SK-N-MC (cell line): ENCODE measurements at regions not wholly inside any gene's neighbourhood (a gene's known extent, or its start where the extent isn't known, plus 50 kb on each side); places are given as distances from the start of the nearest gene placed in this dataset.

Experiments
- DNase-seq: peaks from one replicate; pipeline ENCODE4 v3.0.0-alpha.2; 2011; ENCODE audit warnings: low read depth, low spot score
- H3K27ac ChIP-seq: fragments of 200-600 bp; sonication (generic); 2 replicates; pipeline ENCODE4 v1.5.1; 2016; ENCODE audit warnings: mixed run types
- H3K36me3 ChIP-seq: fragments of 200-600 bp; sonication (generic); 2 replicates; pipeline ENCODE4 v1.6.1; 2017; ENCODE audit warnings: antibody characterized with exemption, low read length, mixed read lengths; ENCODE audit not compliant: insufficient read depth
- H3K4me3 ChIP-seq: fragments of 200-600 bp; sonication (generic); 2 replicates; pipeline ENCODE4 v1.5.1; 2016
- H3K9ac ChIP-seq: fragments of 200-600 bp; sonication (generic); 2 replicates; pipeline ENCODE4 v1.8.0; 2017; ENCODE audit warnings: mixed run types, mixed read lengths; ENCODE audit not compliant: insufficient read length
- H3K9me3 ChIP-seq: fragments of 200-600 bp; sonication (generic); 2 replicates; pipeline ENCODE4 v1.6.1; 2017; ENCODE audit warnings: low read depth, mild to moderate bottlenecking, antibody characterized with exemption, low read length, moderate library complexity, mixed read lengths
- EZH2 ChIP-seq: fragments of 200-600 bp; sonication (generic); IDR thresholded peaks from one replicate; pipeline ENCODE4 v1.6.1; 2017; ENCODE audit warnings: antibody characterized with exemption
- FOXP2 ChIP-seq: optimal IDR thresholded peaks from 2 replicates; pipeline ENCODE3; 2011; ENCODE audit warnings: mild to moderate bottlenecking, moderate library complexity; ENCODE audit not compliant: insufficient read depth; ENCODE audit errors: extremely low read length, control extremely low read depth
- POLR2AphosphoS5 ChIP-seq: IDR thresholded peaks from 2 replicates; pipeline ENCODE4 v1.6.1; 2012; ENCODE audit warnings: mild to moderate bottlenecking, low read depth, low read length, borderline replicate concordance

GRCh38 chr3:87426918-87427317, 150.5 kb upstream of the POU1F1 start:
- no peak overlapping the region for H3K9ac ChIP-seq
- no peak overlapping the region for H3K4me3 ChIP-seq
- no peaks in the 10 kb centered on the region for H3K36me3 ChIP-seq
- H3K27ac ChIP-seq = no peak overlapping the region
- TF ChIP-seq POLR2AphosphoS5 (no peak), FOXP2 (no peak)
- DNase-seq = no peak
- H3K9me3 ChIP-seq = no peaks in the 10 kb centered on the region

GRCh38 chr3:87425056-87425455, 148.7 kb upstream of the POU1F1 start:
- TF ChIP-seq EZH2 (no peak), POLR2AphosphoS5 (no peak), FOXP2 (no peak)
- DNase-seq = no peak
- no peaks in the 10 kb centered on the region for H3K36me3 ChIP-seq
- H3K4me3 ChIP-seq = no peak overlapping the region
- H3K9me3 ChIP-seq = no peaks in the 10 kb centered on the region
- no peak overlapping the region for H3K9ac ChIP-seq
- H3K27ac ChIP-seq = no peak overlapping the region

GRCh38 chr3:87423336-87423735, 147.0 kb upstream of the POU1F1 start:
- Histone ChIP-seq H3K36me3 (no peaks in the 10 kb centered on the region), H3K27ac (no peak overlapping the region), H3K4me3 (no peak overlapping the region), H3K9ac (no peak overlapping the region), H3K9me3 (no peaks in the 10 kb centered on the region)
- DNase-seq = no peak
- TF ChIP-seq FOXP2 (no peak), EZH2 (no peak)

GRCh38 chr3:87422333-87422732, 145.9 kb upstream of the POU1F1 start:
- Histone ChIP-seq H3K36me3 (no peaks in the 10 kb centered on the region), H3K27ac (no peak overlapping the region), H3K9ac (no peak overlapping the region), H3K9me3 (no peaks in the 10 kb centered on the region), H3K4me3 (no peak overlapping the region)
- TF ChIP-seq POLR2AphosphoS5 (no peak), FOXP2 (no peak), EZH2 (no peak)
- no peak for DNase-seq

GRCh38 chr3:87420171-87420570, 143.8 kb upstream of the POU1F1 start:
- Histone ChIP-seq H3K27ac (no peak overlapping the region), H3K4me3 (no peak overlapping the region), H3K9ac (no peak overlapping the region), H3K36me3 (no peaks in the 10 kb centered on the region), H3K9me3 (no peaks in the 10 kb centered on the region)
- TF ChIP-seq EZH2 (no peak), FOXP2 (no peak), POLR2AphosphoS5 (no peak)
- no peak for DNase-seq

GRCh38 chr3:87414271-87414670, 137.9 kb upstream of the POU1F1 start:
- no peak for DNase-seq
- Histone ChIP-seq H3K27ac (no peak overlapping the region), H3K36me3 (no peaks in the 10 kb centered on the region), H3K4me3 (no peak overlapping the region), H3K9me3 (no peaks in the 10 kb centered on the region), H3K9ac (no peak overlapping the region)
- TF ChIP-seq FOXP2 = no peak
- no peak for TF ChIP-seq POLR2AphosphoS5
- no peak for TF ChIP-seq EZH2

- Histone ChIP-seq H3K9me3 (no peaks in the 10 kb centered on the region), H3K27ac (no peak overlapping the region), H3K4me3 (no peak overlapping the region), H3K9ac (no peak overlapping the region), H3K36me3 (no peaks in the 10 kb centered on the region)
- DNase-seq = no peak
- TF ChIP-seq POLR2AphosphoS5 (no peak), EZH2 (no peak), FOXP2 (no peak)
Observed at GRCh38 chr3:87413814-87414213, 137.4 kb upstream of the POU1F1 start.

- Histone ChIP-seq H3K9me3 (no peaks in the 10 kb centered on the region), H3K4me3 (no peak overlapping the region), H3K36me3 (no peaks in the 10 kb centered on the region), H3K9ac (no peak overlapping the region), H3K27ac (no peak overlapping the region)
- TF ChIP-seq POLR2AphosphoS5 (no peak), EZH2 (no peak), FOXP2 (no peak)
- DNase-seq = no peak
Observed at GRCh38 chr3:87410110-87410509, 133.7 kb upstream of the POU1F1 start.

- H3K4me3 ChIP-seq = no peak overlapping the region
- no peak for DNase-seq
- no peak for TF ChIP-seq EZH2
- no peaks in the 10 kb centered on the region for H3K36me3 ChIP-seq
- H3K27ac ChIP-seq = no peak overlapping the region; the same call in 1 of the 2 replicates
- H3K9ac ChIP-seq = no peak overlapping the region
- 0 out of 2 replicates have a peak, but pooled peaks cover 3% of the 10 kb centered on the region for H3K9me3 ChIP-seq
Observed at GRCh38 chr3:87398168-87398801, 121.9 kb upstream of the POU1F1 start.

GRCh38 chr3:87397211-87397610, 120.8 kb upstream of the POU1F1 start:
- no peaks in the 10 kb centered on the region for H3K36me3 ChIP-seq
- no peak overlapping the region for H3K4me3 ChIP-seq
- DNase-seq = no peak
- 0 out of 2 replicates have a peak, but pooled peaks cover 3% of the 10 kb centered on the region for H3K9me3 ChIP-seq
- TF ChIP-seq FOXP2 (no peak), EZH2 (no peak), POLR2AphosphoS5 (no peak)
- no peak overlapping the region for H3K9ac ChIP-seq
- H3K27ac ChIP-seq = no peak overlapping the region
